NOMO-1 (cell line): ENCODE measurements at regions not wholly inside any gene's neighbourhood (a gene's known extent, or its start where the extent isn't known, plus 50 kb on each side); places are given as distances from the start of the nearest gene placed in this dataset.
"Not testable (repeated sequence)": the region's sequence is repeated elsewhere in the genome, so short reads cannot be mapped to it uniquely, and the experiment has no call there.

ENCODE experiments used
- DNase-seq, 2 experiments: peaks; one replicate each; lab custom pipeline; 2025; ENCODE audit not compliant: unreplicated experiment in 2 of 2; lab: John Stamatoyannopoulos, UW

GRCh38 chrX:95953564-95953963 is 731.1 kb upstream of the DIAPH2 start:
- no peak for DNase-seq

- DNase-seq: no peak
Observed at GRCh38 chrX:95956745-95957144, 727.9 kb upstream of the DIAPH2 start.

GRCh38 chrX:95973456-95974095 is 711.1 kb upstream of the DIAPH2 start:
- not testable (repeated sequence) for DNase-seq

- DNase-seq: no peak
Observed at GRCh38 chrX:95974096-95974470, 710.6 kb upstream of the DIAPH2 start.

GRCh38 chrX:95974890-95975289 is 709.8 kb upstream of the DIAPH2 start:
- DNase-seq: no peak

GRCh38 chrX:95995583-95995982 is 689.1 kb upstream of the DIAPH2 start:
- no peak for DNase-seq

- DNase-seq: no peak
Observed at GRCh38 chrX:95996294-95996693, 688.3 kb upstream of the DIAPH2 start.

GRCh38 chrX:96002431-96002830 is 682.2 kb upstream of the DIAPH2 start:
- no peak for DNase-seq

GRCh38 chrX:96004386-96004785 is 680.3 kb upstream of the DIAPH2 start:
- DNase-seq: no peak

GRCh38 chrX:96006281-96006680 is 678.4 kb upstream of the DIAPH2 start:
- no peak for DNase-seq

GRCh38 chrX:96027407-96027806 is 657.2 kb upstream of the DIAPH2 start:
- DNase-seq: no peak

- no peak for DNase-seq
Observed at GRCh38 chrX:96052078-96052477, 632.6 kb upstream of the DIAPH2 start.

- DNase-seq: no peak
Observed at GRCh38 chrX:96081891-96082290, 602.8 kb upstream of the DIAPH2 start.

GRCh38 chrX:96094616-96095015 is 590.0 kb upstream of the DIAPH2 start:
- no peak for DNase-seq

- DNase-seq: no peak
Observed at GRCh38 chrX:96098471-96098870, 586.2 kb upstream of the DIAPH2 start.

GRCh38 chrX:96102997-96103396 is 581.6 kb upstream of the DIAPH2 start:
- no peak for DNase-seq

GRCh38 chrX:96112689-96113088 is 572.0 kb upstream of the DIAPH2 start:
- DNase-seq: no peak

GRCh38 chrX:96126182-96126581 is 558.5 kb upstream of the DIAPH2 start:
- DNase-seq: no peak

GRCh38 chrX:96128058-96128457 is 556.6 kb upstream of the DIAPH2 start:
- DNase-seq: not testable (repeated sequence)

- DNase-seq: no peak
Observed at GRCh38 chrX:96140796-96141195, 543.8 kb upstream of the DIAPH2 start.

GRCh38 chrX:96147681-96148080 is 537.0 kb upstream of the DIAPH2 start:
- DNase-seq: no peak

GRCh38 chrX:96170626-96171025 is 514.0 kb upstream of the DIAPH2 start:
- DNase-seq: no peak

GRCh38 chrX:96176921-96177320 is 507.7 kb upstream of the DIAPH2 start:
- DNase-seq: no peak
